Colonic mucosa (tissue), 4 donors: ENCODE measurements at regions not wholly inside any gene's neighbourhood (a gene's known extent, or its start where the extent isn't known, plus 50 kb on each side); places are given as distances from the start of the nearest gene placed in this dataset.

Experiments used
- DNase-seq: peaks from one replicate; pipeline ENCODE4 v3.0.0-alpha.2; 2020
- H3K27ac ChIP-seq: fragments of 200-600 bp; one replicate; pipeline ENCODE4 v1.8.0; 2021
- H3K27me3 ChIP-seq: fragments of 200-600 bp; one replicate; pipeline ENCODE4 v1.8.0; 2021
- H3K36me3 ChIP-seq: fragments of 200-600 bp; one replicate; pipeline ENCODE4 v1.8.0; 2021
- H3K4me1 ChIP-seq: fragments of 200-600 bp; one replicate; pipeline ENCODE4 v1.8.0; 2021; ENCODE audit warnings: mild to moderate bottlenecking
- H3K4me3 ChIP-seq: fragments of 200-600 bp; one replicate; pipeline ENCODE4 v1.8.0; 2021
- H3K9ac ChIP-seq, 2 donors: one replicate each; pipeline ENCODE4 v1.7.0; 2013; ENCODE audit warnings: control low read depth in 2 of 2, low read depth in 2 of 2, low read length in 2 of 2
- H3K9me3 ChIP-seq: fragments of 200-600 bp; one replicate; pipeline ENCODE4 v1.8.0; 2021
- intact Hi-C: fragments of 100-400 bp; cut with DNase I; formaldehyde crosslinking; loops from one replicate; pipeline ENCODE4 v1.14.1; 2022
- TF ChIP-seq, protein P1 (sequence below): fragments of 200-600 bp; IDR thresholded peaks from one replicate; pipeline ENCODE4 v1.8.0; 2022; ENCODE audit warnings: antibody characterized with exemption, mild to moderate bottlenecking
- donor health status: healthy.
- donor health status: DM: no; HTN: no; CAD: no.
- donor health status: DM: no; HTN: no; CAD: no.

DNA sequence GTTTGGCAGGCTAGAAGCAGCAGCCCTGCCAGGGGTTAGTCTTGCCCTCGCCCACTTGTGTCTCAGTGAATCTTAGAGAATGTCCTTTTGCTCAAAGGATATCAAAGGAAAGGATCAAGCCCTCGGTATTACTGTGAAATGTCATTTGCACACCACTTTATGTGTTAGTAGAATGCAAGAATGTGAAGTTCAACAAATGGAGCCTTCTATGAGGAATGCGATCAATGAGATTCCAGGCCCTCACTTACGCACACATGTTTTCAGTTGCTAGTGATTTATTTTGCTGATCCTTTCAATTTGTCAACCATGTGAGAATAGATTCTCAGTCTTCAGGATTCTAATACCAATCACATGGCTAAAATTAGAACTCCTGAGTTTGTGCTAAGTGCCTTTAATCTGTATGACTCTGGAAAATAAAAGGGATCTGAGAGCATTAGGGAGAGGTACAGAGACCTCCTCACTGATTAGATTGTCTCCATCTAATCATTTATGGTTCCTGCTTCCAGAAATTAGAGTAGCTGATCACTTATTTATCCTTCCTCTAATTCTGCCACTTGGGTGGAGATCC, 123.0 kb upstream of the SP4 start:
- Histone ChIP-seq H3K4me1 (no peaks in the 10 kb centered on the region), H3K9me3 (no peaks in the 10 kb centered on the region), H3K36me3 (no peaks in the 10 kb centered on the region), H3K9ac (no peak overlapping the region), H3K27ac (no peak overlapping the region), H3K27me3 (no peaks in the 10 kb centered on the region), H3K4me3 (no peak overlapping the region)
- DNase-seq = no peak
- intact Hi-C loops = no loop called here
- TF ChIP-seq, protein P1, sequence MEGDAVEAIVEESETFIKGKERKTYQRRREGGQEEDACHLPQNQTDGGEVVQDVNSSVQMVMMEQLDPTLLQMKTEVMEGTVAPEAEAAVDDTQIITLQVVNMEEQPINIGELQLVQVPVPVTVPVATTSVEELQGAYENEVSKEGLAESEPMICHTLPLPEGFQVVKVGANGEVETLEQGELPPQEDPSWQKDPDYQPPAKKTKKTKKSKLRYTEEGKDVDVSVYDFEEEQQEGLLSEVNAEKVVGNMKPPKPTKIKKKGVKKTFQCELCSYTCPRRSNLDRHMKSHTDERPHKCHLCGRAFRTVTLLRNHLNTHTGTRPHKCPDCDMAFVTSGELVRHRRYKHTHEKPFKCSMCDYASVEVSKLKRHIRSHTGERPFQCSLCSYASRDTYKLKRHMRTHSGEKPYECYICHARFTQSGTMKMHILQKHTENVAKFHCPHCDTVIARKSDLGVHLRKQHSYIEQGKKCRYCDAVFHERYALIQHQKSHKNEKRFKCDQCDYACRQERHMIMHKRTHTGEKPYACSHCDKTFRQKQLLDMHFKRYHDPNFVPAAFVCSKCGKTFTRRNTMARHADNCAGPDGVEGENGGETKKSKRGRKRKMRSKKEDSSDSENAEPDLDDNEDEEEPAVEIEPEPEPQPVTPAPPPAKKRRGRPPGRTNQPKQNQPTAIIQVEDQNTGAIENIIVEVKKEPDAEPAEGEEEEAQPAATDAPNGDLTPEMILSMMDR = no peak

DNA sequence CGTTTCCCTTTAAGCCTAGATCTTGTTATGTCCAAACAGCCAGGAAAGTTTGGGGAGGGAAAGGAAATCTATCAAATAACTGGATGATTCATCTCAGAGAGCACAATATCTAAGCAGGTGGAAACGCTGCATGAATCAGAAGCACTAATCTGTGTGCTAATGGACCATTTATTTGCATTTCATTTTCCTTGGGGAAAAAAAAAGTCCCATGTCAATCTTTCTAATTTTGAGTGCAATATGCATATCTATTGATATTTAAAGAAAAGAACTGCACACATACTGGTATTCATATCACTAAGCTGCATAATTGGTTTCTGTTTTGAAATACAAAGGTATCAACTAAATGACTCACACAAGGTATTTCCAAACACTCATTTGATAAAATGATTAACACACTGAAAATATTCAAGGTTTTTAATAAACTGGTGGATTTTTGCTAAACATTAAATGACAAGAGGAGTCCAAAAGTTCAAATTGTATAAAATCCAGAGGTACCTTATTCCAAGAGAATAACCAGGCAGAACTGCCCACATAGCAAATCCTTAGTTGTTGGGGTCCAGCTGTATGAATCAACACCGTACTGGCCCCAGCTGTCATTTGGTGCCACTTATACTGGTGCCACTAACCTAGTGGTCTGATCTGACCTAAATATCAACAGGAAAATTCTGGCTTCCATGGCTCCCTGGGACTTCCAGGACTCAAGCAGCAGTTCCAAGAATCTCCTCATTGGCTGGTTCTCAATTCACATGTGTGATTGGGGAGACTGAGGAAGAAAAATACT, 122.2 kb upstream of the SP4 start:
- Histone ChIP-seq H3K36me3 (no peaks in the 10 kb centered on the region), H3K9ac (no peak overlapping the region), H3K4me1 (no peaks in the 10 kb centered on the region), H3K4me3 (no peak overlapping the region), H3K27me3 (no peaks in the 10 kb centered on the region), H3K27ac (no peak overlapping the region), H3K9me3 (no peaks in the 10 kb centered on the region)
- TF ChIP-seq, protein P1 = no peak
- intact Hi-C loops = no loop called here
- DNase-seq = no peak

DNA sequence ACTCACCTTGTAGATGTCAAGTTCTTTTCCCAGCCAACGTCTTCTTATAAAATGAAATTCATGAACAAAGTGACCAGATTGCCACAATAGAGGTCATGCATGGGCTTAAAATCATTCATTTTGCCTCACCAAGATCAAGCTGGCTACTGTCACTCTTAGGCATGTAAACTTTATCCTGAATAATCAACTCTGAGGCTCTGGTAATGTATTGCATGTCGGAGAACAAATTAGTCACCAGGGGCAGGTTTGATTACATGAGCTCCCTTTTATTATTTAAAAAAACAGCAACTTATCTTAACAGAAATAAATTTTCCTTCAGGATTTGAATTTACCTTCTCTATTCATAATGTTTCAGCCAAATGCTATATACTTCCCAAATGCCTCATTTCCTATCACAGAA, 112.9 kb upstream of the SP4 start:
- no peaks in the 10 kb centered on the region for H3K36me3 ChIP-seq
- H3K27ac ChIP-seq = no peak overlapping the region
- intact Hi-C loops = no loop called here
- no peaks in the 10 kb centered on the region for H3K27me3 ChIP-seq
- H3K4me1 ChIP-seq = no peaks in the 10 kb centered on the region
- TF ChIP-seq, protein P1 = no peak
- H3K9me3 ChIP-seq = no peaks in the 10 kb centered on the region
- no peak overlapping the region for H3K9ac ChIP-seq
- H3K4me3 ChIP-seq = no peak overlapping the region
- DNase-seq = no peak

DNA sequence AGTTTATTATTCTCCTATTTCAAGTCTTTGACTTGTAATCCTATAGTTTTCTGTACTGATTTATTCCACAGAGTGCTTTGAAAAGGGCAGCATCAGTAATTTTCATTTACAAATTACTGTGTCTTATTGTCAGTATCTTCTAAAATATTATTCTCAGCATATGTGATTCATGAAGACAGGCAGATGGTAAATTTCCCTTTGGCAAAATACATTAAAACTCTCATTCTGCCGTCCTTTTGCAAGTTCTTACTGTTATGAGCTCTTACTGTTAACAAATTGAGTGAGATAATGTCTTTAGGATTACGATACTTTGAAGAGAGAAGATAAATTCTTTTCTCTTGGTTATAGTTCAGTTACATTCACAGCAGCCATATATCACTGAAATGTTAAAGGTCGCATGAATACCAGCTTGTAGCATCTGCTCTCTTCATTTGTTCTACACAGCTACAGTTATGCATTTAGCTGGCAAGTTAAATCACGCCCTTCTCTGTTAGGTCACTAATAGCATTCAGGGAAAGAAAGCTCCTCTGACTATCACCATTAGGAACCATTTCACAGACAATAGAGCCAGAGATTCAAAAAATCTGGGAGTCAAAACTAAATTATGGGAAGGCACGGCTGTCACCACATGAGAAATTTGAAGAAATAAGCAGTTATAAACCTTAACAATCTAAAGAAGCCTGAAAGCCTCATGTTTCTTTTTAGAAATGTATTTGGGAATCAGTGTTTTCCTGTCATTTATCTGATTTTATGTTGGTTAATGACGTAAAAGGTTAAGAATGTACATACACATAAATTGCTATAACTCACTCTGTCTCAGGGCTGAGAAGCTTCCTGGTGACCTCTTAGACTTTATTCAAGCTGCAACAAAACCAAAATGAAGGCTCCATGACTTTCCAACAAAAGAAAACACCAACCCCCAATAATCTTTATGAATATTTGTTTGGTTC, 109.6 kb upstream of the SP4 start:
- Histone ChIP-seq H3K4me3 (no peak overlapping the region), H3K27ac (no peak overlapping the region), H3K36me3 (no peaks in the 10 kb centered on the region), H3K4me1 (no peaks in the 10 kb centered on the region), H3K9ac (no peak overlapping the region), H3K27me3 (no peaks in the 10 kb centered on the region), H3K9me3 (no peaks in the 10 kb centered on the region)
- TF ChIP-seq, protein P1 = no peak
- intact Hi-C loops = no loop called here
- no peak for DNase-seq

DNA sequence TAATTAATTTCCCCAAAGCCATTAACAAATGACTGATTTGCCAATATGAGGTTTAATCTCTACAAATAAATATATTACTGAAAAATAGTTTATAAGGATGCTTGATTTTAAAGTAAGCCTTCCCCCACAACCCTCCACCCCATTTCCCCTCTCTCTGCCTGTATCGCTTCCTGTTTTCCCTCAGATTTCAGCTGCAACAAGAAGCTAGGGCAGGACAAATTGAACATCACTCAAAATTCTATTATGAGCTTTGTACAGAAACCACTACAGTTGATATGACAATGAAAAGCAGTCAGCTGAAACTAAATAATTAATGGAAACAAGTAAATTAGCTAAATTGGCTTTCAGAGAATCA, 109.0 kb upstream of the SP4 start:
- H3K9ac ChIP-seq = no peak overlapping the region
- DNase-seq = no peak

More for the DNA sequence above, 109.0 kb upstream of the SP4 start:
- H3K27me3 ChIP-seq = no peaks in the 10 kb centered on the region
- H3K9me3 ChIP-seq = no peaks in the 10 kb centered on the region
- H3K36me3 ChIP-seq = no peaks in the 10 kb centered on the region
- no peak overlapping the region for H3K4me3 ChIP-seq
- intact Hi-C loops = no loop called here
- TF ChIP-seq, protein P1 = no peak
- no peaks in the 10 kb centered on the region for H3K4me1 ChIP-seq
- no peak overlapping the region for H3K27ac ChIP-seq
